Endothelial cell (in vitro differentiated cells): ENCODE measurements at regions not wholly inside any gene's neighbourhood (a gene's known extent, or its start where the extent isn't known, plus 50 kb on each side); places are given as distances from the start of the nearest gene placed in this dataset.

Source experiments
- DNase-seq: peaks from one replicate; pipeline ENCODE4 v3.0.0; 2021; ENCODE audit warnings: low spot score
- H3K27ac Mint-ChIP-seq: one replicate; pipeline ENCODE4 v1.8.0; 2021; ENCODE audit warnings: mixed read lengths, inconsistent platforms; ENCODE audit not compliant: unreplicated experiment
- H3K27me3 Mint-ChIP-seq: one replicate; pipeline ENCODE4 v1.8.0; 2021; ENCODE audit warnings: mild to moderate bottlenecking, moderate library complexity, mixed read lengths, inconsistent platforms; ENCODE audit not compliant: unreplicated experiment
- H3K36me3 Mint-ChIP-seq: one replicate; pipeline ENCODE4 v1.8.0; 2021; ENCODE audit warnings: mild to moderate bottlenecking, low read depth, mixed read lengths, inconsistent platforms; ENCODE audit not compliant: unreplicated experiment
- H3K4me1 Mint-ChIP-seq: one replicate; pipeline ENCODE4 v1.8.0; 2021; ENCODE audit warnings: mild to moderate bottlenecking, mixed read lengths, inconsistent platforms; ENCODE audit not compliant: unreplicated experiment
- H3K4me3 Mint-ChIP-seq: one replicate; pipeline ENCODE4 v1.8.0; 2021; ENCODE audit warnings: mild to moderate bottlenecking, mixed read lengths, inconsistent platforms; ENCODE audit not compliant: unreplicated experiment
- H3K9me3 Mint-ChIP-seq: one replicate; pipeline ENCODE4 v1.8.0; 2021; ENCODE audit warnings: mixed read lengths, inconsistent platforms; ENCODE audit not compliant: unreplicated experiment
- CTCF ChIP-seq: fragments of 200-600 bp; sonication (generic); IDR thresholded peaks from one replicate; pipeline ENCODE4 v1.5.0; 2021; ENCODE audit warnings: antibody characterized with exemption; ENCODE audit not compliant: unreplicated experiment

GRCh38 chr13:34772881-34773280 is 169.2 kb upstream of the NBEA start:
- no peaks in the 10 kb centered on the region for H3K9me3 Mint-ChIP-seq
- no peak overlapping the region for H3K4me3 Mint-ChIP-seq
- DNase-seq, result no peak
- no peak for TF ChIP-seq CTCF
- no peaks in the 10 kb centered on the region for H3K27me3 Mint-ChIP-seq
- no peak overlapping the region for H3K27ac Mint-ChIP-seq
- H3K4me1 Mint-ChIP-seq, result no peaks in the 10 kb centered on the region
- peaks cover 3% of the 10 kb centered on the region for H3K36me3 Mint-ChIP-seq

GRCh38 chr13:34776390-34776981 is 165.6 kb upstream of the NBEA start:
- no peaks in the 10 kb centered on the region for H3K4me1 Mint-ChIP-seq
- H3K27me3 Mint-ChIP-seq, result no peaks in the 10 kb centered on the region
- no peak for TF ChIP-seq CTCF
- no peak overlapping the region for H3K27ac Mint-ChIP-seq
- no peak overlapping the region for H3K4me3 Mint-ChIP-seq
- no peaks in the 10 kb centered on the region for H3K9me3 Mint-ChIP-seq
- no peak for DNase-seq
- H3K36me3 Mint-ChIP-seq, result no peaks in the 10 kb centered on the region

GRCh38 chr13:34777089-34777913 is 164.8 kb upstream of the NBEA start:
- no peaks in the 10 kb centered on the region for H3K27me3 Mint-ChIP-seq
- H3K4me3 Mint-ChIP-seq, result no peak overlapping the region
- H3K9me3 Mint-ChIP-seq, result no peaks in the 10 kb centered on the region
- H3K4me1 Mint-ChIP-seq, result no peaks in the 10 kb centered on the region
- no peaks in the 10 kb centered on the region for H3K36me3 Mint-ChIP-seq
- H3K27ac Mint-ChIP-seq, result no peak overlapping the region
- no peak for TF ChIP-seq CTCF
- DNase-seq, result no peak

GRCh38 chr13:34777914-34778303 is 164.2 kb upstream of the NBEA start:
- DNase-seq, result no peak
- Mint-ChIP-seq H3K9me3 (no peaks in the 10 kb centered on the region), H3K4me1 (no peaks in the 10 kb centered on the region), H3K4me3 (no peak overlapping the region), H3K27me3 (no peaks in the 10 kb centered on the region), H3K27ac (no peak overlapping the region), H3K36me3 (no peaks in the 10 kb centered on the region)
- no peak for TF ChIP-seq CTCF

GRCh38 chr13:34779171-34779570 is 162.9 kb upstream of the NBEA start:
- no peak overlapping the region for H3K27ac Mint-ChIP-seq
- TF ChIP-seq CTCF, result no peak

More at GRCh38 chr13:34779171-34779570, 162.9 kb upstream of the NBEA start:
- Mint-ChIP-seq H3K36me3 (no peaks in the 10 kb centered on the region), H3K4me1 (no peaks in the 10 kb centered on the region), H3K4me3 (no peak overlapping the region), H3K9me3 (no peaks in the 10 kb centered on the region), H3K27me3 (no peaks in the 10 kb centered on the region)
- DNase-seq, result no peak
